HG03442 (cell line): ENCODE measurements at regions not wholly inside any gene's neighbourhood (a gene's known extent, or its start where the extent isn't known, plus 50 kb on each side); places are given as distances from the start of the nearest gene placed in this dataset.

ENCODE experiments used
- ATAC-seq: cut with Tn5 transposase; IDR thresholded peaks from one replicate; pipeline ENCODE4 v1.9.1; 2021; ENCODE audit warnings: mild to moderate bottlenecking, moderate library complexity; ENCODE audit not compliant: unreplicated experiment

DNA sequence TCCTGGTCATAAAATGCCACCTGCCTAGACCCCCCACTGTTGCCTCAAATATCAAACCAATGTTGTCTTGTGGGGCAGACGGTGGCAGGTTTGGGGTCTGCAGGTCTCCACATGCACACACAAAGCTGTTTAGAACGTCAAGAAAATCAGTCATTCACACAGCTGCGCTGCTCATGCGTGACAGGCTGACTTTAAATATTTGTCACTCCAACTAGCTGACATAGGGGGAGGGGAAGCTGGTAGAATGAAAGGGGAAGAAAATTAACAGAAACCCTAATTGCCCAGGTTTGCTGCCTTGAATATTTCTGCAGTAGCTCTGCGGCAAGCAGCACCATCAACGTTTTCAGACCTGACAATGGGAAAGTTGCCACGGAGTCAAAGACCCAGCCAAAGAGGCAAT, 201.8 kb downstream of the ABHD5 start:
- no peak for ATAC-seq

GRCh38 chr3:43893727-43894126, 203.0 kb downstream of the ABHD5 start:
- no peak for ATAC-seq

DNA sequence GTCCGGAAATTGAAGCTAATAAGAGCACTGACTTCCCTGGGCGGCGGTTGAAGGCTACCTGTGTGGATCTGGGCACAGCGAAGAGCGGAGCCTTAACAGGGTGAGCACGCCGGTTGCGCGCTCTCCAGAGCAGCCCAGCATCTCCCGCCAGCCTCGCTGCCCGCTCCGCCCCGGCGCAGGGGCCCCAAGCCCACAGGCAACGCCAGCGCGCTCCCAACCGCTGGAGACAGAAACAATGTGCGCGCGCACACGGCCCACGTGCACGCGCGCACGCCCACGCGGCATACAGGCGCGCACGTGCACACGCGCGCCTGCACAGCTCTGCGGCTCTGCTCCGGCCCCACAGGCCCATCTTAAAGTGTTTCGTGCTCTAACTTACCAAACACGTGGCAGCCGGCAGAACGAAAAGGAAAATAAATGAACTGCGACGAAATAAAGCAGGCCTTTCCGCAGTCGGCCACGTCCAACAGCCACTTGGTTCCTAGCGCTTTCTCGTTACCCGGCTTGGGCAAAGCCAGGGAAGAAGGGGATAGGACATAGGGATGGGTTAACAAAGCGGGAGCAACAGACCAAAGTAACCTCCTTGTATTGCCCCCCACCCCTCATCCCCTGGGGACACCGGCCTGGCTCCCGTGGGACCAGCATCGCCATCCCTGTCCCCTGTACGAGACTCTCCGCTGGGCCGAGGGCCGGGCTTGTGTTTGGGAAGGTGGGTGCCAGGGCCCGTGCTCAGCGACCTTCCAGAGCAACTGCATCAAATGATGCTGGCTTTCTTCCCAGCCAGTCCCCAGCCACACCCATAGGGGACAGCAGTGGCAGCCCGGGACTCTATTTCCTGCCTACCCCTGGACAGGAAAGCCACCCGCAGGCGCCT, 203.7 kb downstream of the ABHD5 start:
- ATAC-seq, result no peak

- no peak for ATAC-seq
Measured at GRCh38 chr3:43895573-43895972, 204.8 kb downstream of the ABHD5 start.

DNA sequence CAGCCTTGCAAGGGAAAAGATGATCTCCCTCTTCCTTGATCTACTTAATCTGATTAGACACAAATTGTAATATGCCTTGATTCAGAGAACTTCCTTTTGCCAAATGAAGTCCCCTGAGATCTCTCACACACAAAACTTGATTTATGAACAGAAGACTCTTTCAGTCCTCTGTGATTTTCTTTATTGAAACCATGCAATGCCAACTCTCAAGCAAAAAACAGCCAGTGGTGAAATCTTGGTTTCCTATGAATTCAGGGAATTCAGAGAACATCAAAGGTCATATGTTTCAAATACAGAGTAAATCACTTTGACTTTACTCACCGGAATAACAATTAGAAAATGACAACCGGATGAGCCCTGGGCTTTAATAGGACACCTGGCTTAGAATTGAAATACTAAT, 211.7 kb downstream of the ABHD5 start:
- no peak for ATAC-seq

GRCh38 chr3:43905157-43905556, 214.4 kb downstream of the ABHD5 start:
- no peak for ATAC-seq

DNA sequence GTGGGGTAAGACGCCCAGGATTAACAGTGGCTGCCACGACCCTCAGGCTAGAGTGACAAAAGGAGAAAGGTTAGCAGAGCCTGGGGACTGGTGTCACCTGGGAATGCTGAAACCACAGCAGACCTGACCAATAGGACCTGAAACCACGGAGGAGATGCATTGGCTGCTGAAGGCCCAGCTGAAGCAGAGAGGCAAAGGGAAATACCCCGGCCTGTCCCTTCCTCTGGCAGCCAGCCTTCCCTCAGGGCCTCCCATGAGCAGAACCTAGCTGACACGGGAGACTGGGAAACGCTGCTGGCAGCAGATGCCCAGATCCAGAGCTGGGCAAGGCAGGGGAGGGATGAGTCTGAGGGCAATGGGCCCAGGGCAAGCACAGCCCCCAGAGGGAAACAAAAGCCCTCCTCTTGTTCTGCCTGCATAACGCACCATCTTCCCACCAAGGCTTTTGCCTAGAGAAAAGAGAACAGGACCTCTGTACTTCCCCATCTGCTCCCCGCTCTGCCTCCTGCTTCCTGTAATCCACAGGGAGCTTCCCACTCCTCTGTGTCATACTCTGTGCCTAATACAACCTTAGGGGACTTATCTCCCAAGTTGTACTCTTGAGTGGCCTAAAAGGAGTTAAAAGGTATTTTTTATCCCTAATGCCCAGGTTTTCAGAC, 216.2 kb downstream of the ABHD5 start:
- no peak for ATAC-seq

GRCh38 chr3:43907508-43907858, 216.7 kb downstream of the ABHD5 start:
- ATAC-seq, result peak; percentile 89

DNA sequence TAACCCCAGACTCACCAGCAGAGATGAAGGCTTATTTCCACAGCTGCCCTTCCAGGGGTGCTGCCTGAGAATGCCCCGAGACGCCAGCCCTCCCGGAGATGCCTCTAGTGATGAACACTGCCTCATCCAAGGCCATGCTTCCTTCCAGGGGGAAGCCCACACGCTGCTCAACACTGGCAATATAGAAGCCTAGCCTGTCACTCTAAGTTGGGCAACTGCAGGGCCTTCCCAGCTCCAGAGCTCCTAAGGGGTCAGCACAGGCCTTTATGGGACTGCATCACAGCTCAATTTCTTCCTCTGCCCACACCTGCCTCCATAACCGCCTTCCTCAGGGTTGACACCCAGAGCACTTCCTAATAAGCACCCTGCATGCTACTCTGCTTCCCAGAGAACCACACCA, 217.7 kb downstream of the ABHD5 start:
- no peak for ATAC-seq

GRCh38 chr3:43909149-43909548, 218.4 kb downstream of the ABHD5 start:
- ATAC-seq, result no peak

DNA sequence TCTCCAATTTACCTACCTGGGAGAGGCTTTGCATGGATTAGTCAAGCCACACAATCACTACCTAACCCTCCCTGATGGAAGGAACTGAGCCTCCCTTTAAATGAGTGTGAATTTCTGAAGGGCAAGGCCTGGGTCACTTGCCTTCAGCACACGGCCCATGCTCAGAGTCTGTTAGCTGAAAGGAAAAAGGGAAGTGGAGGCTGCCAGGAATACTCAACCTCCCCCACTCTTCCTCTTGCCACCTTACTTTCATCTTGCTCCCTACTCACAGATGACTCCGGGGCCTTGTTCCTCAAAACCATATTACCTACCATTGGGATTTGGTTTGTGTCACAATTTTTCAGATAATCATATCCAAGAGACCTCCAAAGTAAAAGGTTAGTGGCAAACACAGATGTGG, 220.0 kb downstream of the ABHD5 start:
- ATAC-seq, result no peak

- ATAC-seq, result no peak
Measured at GRCh38 chr3:43913036-43913948, 222.6 kb downstream of the ABHD5 start.

DNA sequence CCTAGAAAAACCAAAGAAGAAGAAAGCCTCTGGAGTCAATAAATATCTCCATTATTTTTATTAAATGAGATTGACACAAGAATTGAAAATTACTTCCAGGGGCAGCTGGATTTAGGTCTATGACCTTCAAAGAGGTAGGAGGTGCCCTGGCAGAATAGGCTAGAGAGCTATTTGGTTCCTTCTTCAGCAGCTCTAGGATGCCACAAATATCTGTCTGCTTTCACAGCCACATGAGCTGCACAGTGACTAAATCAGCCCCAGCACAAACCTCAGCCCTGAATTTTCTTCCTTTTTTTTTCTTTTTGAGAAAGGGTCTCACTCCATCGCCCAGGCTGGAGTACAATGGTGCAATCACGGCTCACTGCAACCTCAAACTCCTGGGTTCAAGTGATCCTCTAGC, 223.5 kb downstream of the ABHD5 start:
- no peak for ATAC-seq

GRCh38 chr3:43915546-43915945, 224.8 kb downstream of the ABHD5 start:
- no peak for ATAC-seq

GRCh38 chr3:43917361-43917760, 226.6 kb downstream of the ABHD5 start:
- no peak for ATAC-seq

- no peak for ATAC-seq
Measured at GRCh38 chr3:43919029-43919428, 228.3 kb downstream of the ABHD5 start.

GRCh38 chr3:43921056-43921648, 230.4 kb downstream of the ABHD5 start:
- no peak for ATAC-seq

GRCh38 chr3:43922374-43922773, 231.6 kb downstream of the ABHD5 start:
- ATAC-seq, result no peak

- ATAC-seq, result no peak
Measured at GRCh38 chr3:43923104-43923882, 232.6 kb downstream of the ABHD5 start.

- ATAC-seq, result no peak
Measured at GRCh38 chr3:43926055-43926454, 235.3 kb downstream of the ABHD5 start.
